Stimulated activated CD4-positive, alpha-beta T cell treated with anti-CD3 and anti-CD28 coated beads, Interleukin-4, amount 100 ng/mL, for 1 hour (primary cell): ENCODE measurements at regions not wholly inside any gene's neighbourhood (a gene's known extent, or its start where the extent isn't known, plus 50 kb on each side); places are given as distances from the start of the nearest gene placed in this dataset.

ENCODE experiments used
- DNase-seq: peaks from one replicate; pipeline ENCODE4 v3.0.0-alpha.2; 2020

- DNase-seq: no peak
Measured at GRCh38 chr2:67782443-67782842, 280.4 kb downstream of the C1D start.

- DNase-seq: no peak
Measured at GRCh38 chr2:67783026-67783425, 279.8 kb downstream of the C1D start.

GRCh38 chr2:67790622-67791021 is 272.2 kb downstream of the C1D start:
- DNase-seq: no peak

- DNase-seq: no peak
Measured at GRCh38 chr2:67792191-67792590, 270.6 kb downstream of the C1D start.

GRCh38 chr2:67792681-67793091 is 270.1 kb downstream of the C1D start:
- DNase-seq: no peak

- DNase-seq: no peak
Measured at GRCh38 chr2:67797801-67798540, 264.8 kb downstream of the C1D start.

GRCh38 chr2:67798541-67799160 is 264.2 kb downstream of the C1D start:
- DNase-seq: no peak

GRCh38 chr2:67799886-67800285 is 262.9 kb downstream of the C1D start:
- DNase-seq: no peak

- DNase-seq: no peak
Measured at GRCh38 chr2:67802291-67802690, 260.5 kb downstream of the C1D start.

GRCh38 chr2:67802824-67803223 is 260.0 kb downstream of the C1D start:
- no peak for DNase-seq

GRCh38 chr2:67806816-67807215 is 256.0 kb downstream of the C1D start:
- DNase-seq: no peak

- no peak for DNase-seq
Measured at GRCh38 chr2:67808112-67808511, 254.7 kb downstream of the C1D start.

GRCh38 chr2:67812682-67813081 is 250.1 kb downstream of the C1D start:
- no peak for DNase-seq

GRCh38 chr2:67823726-67824125 is 239.1 kb downstream of the C1D start:
- no peak for DNase-seq

GRCh38 chr2:67824186-67824585 is 238.6 kb downstream of the C1D start:
- DNase-seq: no peak

GRCh38 chr2:67825476-67825875 is 237.3 kb downstream of the C1D start:
- DNase-seq: no peak

GRCh38 chr2:67828066-67828465 is 234.7 kb downstream of the C1D start:
- DNase-seq: no peak

- DNase-seq: no peak
Measured at GRCh38 chr2:67829470-67829869, 233.3 kb downstream of the C1D start.

GRCh38 chr2:67833632-67834031 is 229.2 kb downstream of the C1D start:
- no peak for DNase-seq

- no peak for DNase-seq
Measured at GRCh38 chr2:67834482-67834881, 228.3 kb downstream of the C1D start.

GRCh38 chr2:67835266-67835665 is 227.5 kb downstream of the C1D start:
- DNase-seq: no peak

GRCh38 chr2:67836866-67837265 is 225.9 kb downstream of the C1D start:
- DNase-seq: no peak

GRCh38 chr2:67838205-67838604 is 224.6 kb downstream of the C1D start:
- DNase-seq: no peak

GRCh38 chr2:67839242-67839641 is 223.6 kb downstream of the C1D start:
- no peak for DNase-seq

GRCh38 chr2:67839668-67840067 is 223.1 kb downstream of the C1D start:
- no peak for DNase-seq
